AG20443 (cell line): ENCODE measurements at regions not wholly inside any gene's neighbourhood (a gene's known extent, or its start where the extent isn't known, plus 50 kb on each side); places are given as distances from the start of the nearest gene placed in this dataset.
"Not testable (repeated sequence)": the region's sequence is repeated elsewhere in the genome, so short reads cannot be mapped to it uniquely, and the experiment has no call there.

Experiments used
- DNase-seq: peaks from one replicate; pipeline ENCODE4 v3.0.0; 2012; ENCODE audit warnings: low spot score, mixed read lengths

GRCh38 chr3:106881186-106881585 is 496.1 kb upstream of the CCDC54 start:
- no peak for DNase-seq

GRCh38 chr3:106882297-106882696 is 494.9 kb upstream of the CCDC54 start:
- DNase-seq: no peak

GRCh38 chr3:106906074-106906473 is 471.2 kb upstream of the CCDC54 start:
- DNase-seq: no peak

- DNase-seq: no peak
Observed at GRCh38 chr3:106908181-106908938, 468.9 kb upstream of the CCDC54 start.

GRCh38 chr3:106913111-106913698 is 464.0 kb upstream of the CCDC54 start:
- DNase-seq: no peak

- DNase-seq: no peak
Observed at GRCh38 chr3:106913966-106914365, 463.3 kb upstream of the CCDC54 start.

GRCh38 chr3:106920609-106921008 is 456.6 kb upstream of the CCDC54 start:
- no peak for DNase-seq

- DNase-seq: no peak
Observed at GRCh38 chr3:106929081-106929480, 448.2 kb upstream of the CCDC54 start.

- DNase-seq: no peak
Observed at GRCh38 chr3:106930086-106930485, 447.2 kb upstream of the CCDC54 start.

- DNase-seq: no peak
Observed at GRCh38 chr3:106931904-106932303, 445.3 kb upstream of the CCDC54 start.

- no peak for DNase-seq
Observed at GRCh38 chr3:106936337-106936736, 440.9 kb upstream of the CCDC54 start.

GRCh38 chr3:106942051-106942450 is 435.2 kb upstream of the CCDC54 start:
- DNase-seq: no peak

GRCh38 chr3:106943071-106943470 is 434.2 kb upstream of the CCDC54 start:
- DNase-seq: no peak

GRCh38 chr3:106945435-106945834 is 431.8 kb upstream of the CCDC54 start:
- peak; percentile 60 for DNase-seq

GRCh38 chr3:106946866-106947265 is 430.4 kb upstream of the CCDC54 start:
- DNase-seq: no peak

- DNase-seq: peak; percentile 13
Observed at GRCh38 chr3:106957029-106957428, 420.2 kb upstream of the CCDC54 start.

- no peak for DNase-seq
Observed at GRCh38 chr3:106962993-106963392, 414.2 kb upstream of the CCDC54 start.

- DNase-seq: peak; percentile 17
Observed at GRCh38 chr3:106963442-106963841, 413.8 kb upstream of the CCDC54 start.

GRCh38 chr3:106965307-106965706 is 411.9 kb upstream of the CCDC54 start:
- DNase-seq: no peak

GRCh38 chr3:106969596-106969995 is 407.6 kb upstream of the CCDC54 start:
- no peak for DNase-seq

- no peak for DNase-seq
Observed at GRCh38 chr3:106981392-106981791, 395.8 kb upstream of the CCDC54 start.

GRCh38 chr3:106985721-106986120 is 391.5 kb upstream of the CCDC54 start:
- no peak for DNase-seq

GRCh38 chr3:106998841-106999682 is 378.2 kb upstream of the CCDC54 start:
- DNase-seq: not testable (repeated sequence)
